Cardiac muscle cell (in vitro differentiated cells and primary cell): ENCODE measurements at regions not wholly inside any gene's neighbourhood (a gene's known extent, or its start where the extent isn't known, plus 50 kb on each side); places are given as distances from the start of the nearest gene placed in this dataset.
"Not testable (repeated sequence)": the region's sequence is repeated elsewhere in the genome, so short reads cannot be mapped to it uniquely, and the experiment has no call there.

Experiments used
- DNase-seq, 2 donors: peaks; one replicate each; pipeline versions ENCODE4 v3.0.0 to v3.0.0-alpha.2; 2010 to 2017; ENCODE audit warnings: low read depth in 1 of 2, low spot score in 1 of 2
- H3K27ac ChIP-seq: fragments of 200-600 bp; sonication (generic); 2 replicates; pipeline ENCODE4 v1.5.1; 2016
- H3K27me3 ChIP-seq: fragments of 200-600 bp; sonication (generic); 2 replicates; pipeline ENCODE4 v1.6.0; 2016; ENCODE audit warnings: control low read depth
- H3K36me3 ChIP-seq: fragments of 200-600 bp; sonication (generic); 2 replicates; pipeline ENCODE4 v1.5.1; 2016; ENCODE audit warnings: control low read depth
- H3K4me1 ChIP-seq: fragments of 200-600 bp; sonication (generic); 2 replicates; pipeline ENCODE4 v1.8.1; 2017; ENCODE audit warnings: low read depth, mild to moderate bottlenecking, mixed run types
- H3K4me3 ChIP-seq: fragments of 200-600 bp; sonication (generic); 2 replicates; pipeline ENCODE4 v1.5.1; 2016; ENCODE audit warnings: mild to moderate bottlenecking
- H3K9me3 ChIP-seq: fragments of 200-600 bp; sonication (generic); 2 replicates; pipeline ENCODE4 v1.5.1; 2017; ENCODE audit warnings: low read depth, mild to moderate bottlenecking, control low read depth
- CTCF ChIP-seq: IDR thresholded peaks from 2 replicates; pipeline ENCODE4 v1.5.1; 2012; ENCODE audit warnings: low read depth, mild to moderate bottlenecking, low read length

- no peaks in the 10 kb centered on the region for H3K4me1 ChIP-seq
- no peak for TF ChIP-seq CTCF
- DNase-seq = no peak
- H3K4me3 ChIP-seq = no peak overlapping the region
- H3K36me3 ChIP-seq = no peaks in the 10 kb centered on the region
- no peaks in the 10 kb centered on the region for H3K9me3 ChIP-seq
- H3K27ac ChIP-seq = no peak overlapping the region
- no peaks in the 10 kb centered on the region for H3K27me3 ChIP-seq
Measured at GRCh38 chrX:128425546-128425945, 373.3 kb upstream of the ACTRT1 start.

- Histone ChIP-seq H3K36me3 (no peaks in the 10 kb centered on the region), H3K27ac (no peak overlapping the region), H3K4me3 (no peak overlapping the region), H3K27me3 (no peaks in the 10 kb centered on the region), H3K9me3 (peaks cover 4% of the 10 kb centered on the region), H3K4me1 (no peaks in the 10 kb centered on the region)
- DNase-seq = no peak
- TF ChIP-seq CTCF = no peak
Measured at GRCh38 chrX:128408842-128409241, 356.6 kb upstream of the ACTRT1 start.

DNA sequence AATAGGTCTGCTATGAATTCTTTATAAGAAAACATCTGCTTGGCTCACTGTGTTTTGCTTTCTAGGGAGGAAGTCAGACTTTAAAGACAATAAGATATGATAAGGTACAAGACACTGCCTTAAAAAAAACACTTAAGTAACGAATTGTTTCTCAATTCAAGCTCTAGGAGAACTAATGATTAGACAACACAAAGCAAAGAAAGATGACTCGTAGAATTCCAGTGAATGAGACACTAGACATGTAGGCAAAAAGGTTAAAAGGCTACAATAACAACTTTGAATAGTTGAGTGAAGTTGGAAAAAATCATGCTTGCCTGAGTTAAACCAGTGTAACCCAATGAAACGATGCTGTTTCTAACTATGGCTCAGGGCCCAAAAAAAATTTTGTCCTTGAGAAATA, 344.4 kb upstream of the ACTRT1 start:
- H3K4me3 ChIP-seq = no peak overlapping the region
- no peaks in the 10 kb centered on the region for H3K4me1 ChIP-seq
- H3K27ac ChIP-seq = no peak overlapping the region
- no peaks in the 10 kb centered on the region for H3K27me3 ChIP-seq
- H3K9me3 ChIP-seq = no peaks in the 10 kb centered on the region
- no peak for DNase-seq
- TF ChIP-seq CTCF = no peak
- no peaks in the 10 kb centered on the region for H3K36me3 ChIP-seq

- not testable (repeated sequence) for H3K9me3 ChIP-seq, H3K36me3 ChIP-seq, H3K27me3 ChIP-seq, H3K4me3 ChIP-seq, H3K27ac ChIP-seq, DNase-seq, H3K4me1 ChIP-seq
Measured at GRCh38 chrX:128383846-128384245, 331.6 kb upstream of the ACTRT1 start.

DNA sequence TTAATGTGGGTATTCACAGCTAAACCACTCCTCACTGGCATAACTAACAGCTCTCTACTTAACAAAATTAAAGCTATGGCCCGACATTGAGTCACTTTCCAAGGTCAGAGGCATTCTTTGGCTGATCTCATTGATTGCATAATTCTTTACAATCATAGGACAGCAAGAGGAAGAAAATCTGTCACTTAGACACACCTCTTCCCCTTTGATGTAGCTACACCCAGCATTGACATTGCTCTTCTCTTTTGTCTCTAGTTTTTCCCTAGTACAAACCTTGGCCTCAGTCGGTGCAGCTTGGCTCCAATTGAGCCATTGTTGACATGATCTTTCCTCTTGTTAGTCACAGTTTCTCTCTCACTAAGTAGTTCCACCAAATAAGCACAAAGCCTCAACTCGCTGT, 313.3 kb upstream of the ACTRT1 start:
- no peak for TF ChIP-seq CTCF
- Histone ChIP-seq H3K27me3 (no peaks in the 10 kb centered on the region), H3K9me3 (no peaks in the 10 kb centered on the region), H3K27ac (no peak overlapping the region), H3K36me3 (no peaks in the 10 kb centered on the region), H3K4me1 (no peaks in the 10 kb centered on the region), H3K4me3 (no peak overlapping the region)
- no peak for DNase-seq

DNA sequence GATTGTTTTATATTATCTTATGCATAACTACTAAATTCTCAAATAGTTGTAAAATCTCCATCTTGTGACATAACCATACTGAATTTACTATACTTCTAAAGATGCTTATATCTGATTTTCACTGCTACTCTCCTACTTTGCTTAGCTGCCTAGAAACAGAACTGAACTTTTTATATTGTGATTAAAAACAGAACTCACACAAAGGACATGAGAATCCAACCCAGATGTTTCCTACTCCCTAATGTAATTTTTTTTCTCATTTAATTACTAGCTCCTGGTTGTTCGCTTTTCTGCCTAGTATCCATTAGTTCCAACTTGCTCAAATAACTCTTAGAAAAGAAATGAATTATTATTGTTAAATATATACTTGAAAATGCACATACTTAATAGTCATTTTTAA, 283.5 kb upstream of the ACTRT1 start:
- Histone ChIP-seq H3K4me1 (no peaks in the 10 kb centered on the region), H3K9me3 (no peaks in the 10 kb centered on the region), H3K36me3 (no peaks in the 10 kb centered on the region), H3K27me3 (no peaks in the 10 kb centered on the region), H3K4me3 (no peak overlapping the region), H3K27ac (no peak overlapping the region)
- DNase-seq = no peak
- TF ChIP-seq CTCF = no peak
